HUES64 (cell line): ENCODE measurements at regions not wholly inside any gene's neighbourhood (a gene's known extent, or its start where the extent isn't known, plus 50 kb on each side); places are given as distances from the start of the nearest gene placed in this dataset.

Experiments
- H3K27ac ChIP-seq: 2 replicates; pipeline ENCODE4 v1.7.0; 2013; ENCODE audit warnings: low read depth, low read length, inconsistent platforms
- H3K27me3 ChIP-seq: 2 replicates; pipeline ENCODE4 v1.6.1; 2013; ENCODE audit warnings: mild to moderate bottlenecking, low read length; ENCODE audit not compliant: insufficient read depth
- H3K36me3 ChIP-seq: 2 replicates; pipeline ENCODE4 v1.6.1; 2013; ENCODE audit warnings: mild to moderate bottlenecking, low read length; ENCODE audit not compliant: insufficient read depth
- H3K4me1 ChIP-seq: 2 replicates; pipeline ENCODE4 v1.6.1; 2013; ENCODE audit warnings: mild to moderate bottlenecking, low read length, moderate library complexity; ENCODE audit not compliant: insufficient read depth
- H3K4me3 ChIP-seq: 2 replicates; pipeline ENCODE4 v1.5.1; 2013; ENCODE audit warnings: mild to moderate bottlenecking, low read length, moderate library complexity
- H3K9ac ChIP-seq: 2 replicates; pipeline ENCODE4 v1.6.1; 2013; ENCODE audit warnings: mild to moderate bottlenecking, low read depth, low read length
- H3K9me3 ChIP-seq: 2 replicates; pipeline ENCODE4 v1.6.1; 2013; ENCODE audit warnings: low read depth, low read length; ENCODE audit not compliant: insufficient read depth
- WGBS: fragments of 150-250, 120-280 bp; methylation state at CpG from one replicate; pipeline ENCODE4 v1.1.7; 2013; ENCODE audit warnings: missing lambda C conversion rate; 5-methylcytosine and 5-hydroxymethylcytosine counted together

DNA sequence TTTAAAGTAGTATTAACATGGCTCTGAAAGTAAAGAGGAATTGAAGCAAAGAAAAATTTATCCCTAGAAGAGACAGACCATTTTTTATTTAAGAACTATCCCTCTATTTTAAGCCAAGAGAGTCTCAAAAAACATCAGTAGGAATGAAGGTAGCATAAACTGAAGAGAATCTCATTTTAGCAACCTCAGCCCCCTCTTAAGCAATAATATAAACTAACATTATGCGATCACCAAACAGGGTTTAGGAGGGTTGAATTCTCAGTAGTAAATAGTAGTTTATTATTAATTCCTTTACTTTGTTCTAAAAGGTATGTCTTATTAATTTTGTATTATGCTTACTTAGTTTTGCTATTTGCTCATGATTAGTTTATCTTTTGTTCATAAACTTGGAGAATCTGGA lies 287.4 kb downstream of the CDK5RAP2 start:
- WGBS: no CpG with 5 or more reads among the region's 1 CpG
- Histone ChIP-seq H3K9ac (no peak overlapping the region), H3K36me3 (no peaks in the 10 kb centered on the region), H3K27ac (no peak overlapping the region), H3K4me3 (no peak overlapping the region), H3K27me3 (no peaks in the 10 kb centered on the region), H3K9me3 (no peaks in the 10 kb centered on the region), H3K4me1 (no peaks in the 10 kb centered on the region)

DNA sequence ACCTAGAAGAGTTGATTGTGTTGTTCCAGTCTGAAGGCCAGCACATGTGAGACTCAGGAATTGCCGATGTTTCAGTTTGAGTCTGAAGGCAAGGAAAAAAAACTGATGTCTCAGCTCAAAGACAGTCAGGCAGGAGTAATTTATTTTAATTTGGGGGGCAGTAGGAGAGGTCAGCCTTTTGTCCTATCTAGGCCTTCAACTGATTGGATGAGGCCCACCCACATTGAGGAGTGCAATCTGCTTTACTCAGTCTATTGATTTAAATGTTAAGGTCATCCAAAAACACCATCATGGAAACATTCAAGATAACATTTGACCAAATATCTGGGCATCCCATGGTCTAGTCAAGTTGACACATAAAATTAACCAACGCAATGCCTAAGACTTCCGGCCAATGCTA lies 288.9 kb downstream of the CDK5RAP2 start:
- no peaks in the 10 kb centered on the region for H3K36me3 ChIP-seq
- H3K27ac ChIP-seq: no peak overlapping the region
- no peaks in the 10 kb centered on the region for H3K9me3 ChIP-seq
- H3K9ac ChIP-seq: no peak overlapping the region
- 93% methylated on average over 3 of the region's 3 CpGs for WGBS
- H3K27me3 ChIP-seq: no peaks in the 10 kb centered on the region
- no peak overlapping the region for H3K4me3 ChIP-seq
- H3K4me1 ChIP-seq: no peaks in the 10 kb centered on the region

DNA sequence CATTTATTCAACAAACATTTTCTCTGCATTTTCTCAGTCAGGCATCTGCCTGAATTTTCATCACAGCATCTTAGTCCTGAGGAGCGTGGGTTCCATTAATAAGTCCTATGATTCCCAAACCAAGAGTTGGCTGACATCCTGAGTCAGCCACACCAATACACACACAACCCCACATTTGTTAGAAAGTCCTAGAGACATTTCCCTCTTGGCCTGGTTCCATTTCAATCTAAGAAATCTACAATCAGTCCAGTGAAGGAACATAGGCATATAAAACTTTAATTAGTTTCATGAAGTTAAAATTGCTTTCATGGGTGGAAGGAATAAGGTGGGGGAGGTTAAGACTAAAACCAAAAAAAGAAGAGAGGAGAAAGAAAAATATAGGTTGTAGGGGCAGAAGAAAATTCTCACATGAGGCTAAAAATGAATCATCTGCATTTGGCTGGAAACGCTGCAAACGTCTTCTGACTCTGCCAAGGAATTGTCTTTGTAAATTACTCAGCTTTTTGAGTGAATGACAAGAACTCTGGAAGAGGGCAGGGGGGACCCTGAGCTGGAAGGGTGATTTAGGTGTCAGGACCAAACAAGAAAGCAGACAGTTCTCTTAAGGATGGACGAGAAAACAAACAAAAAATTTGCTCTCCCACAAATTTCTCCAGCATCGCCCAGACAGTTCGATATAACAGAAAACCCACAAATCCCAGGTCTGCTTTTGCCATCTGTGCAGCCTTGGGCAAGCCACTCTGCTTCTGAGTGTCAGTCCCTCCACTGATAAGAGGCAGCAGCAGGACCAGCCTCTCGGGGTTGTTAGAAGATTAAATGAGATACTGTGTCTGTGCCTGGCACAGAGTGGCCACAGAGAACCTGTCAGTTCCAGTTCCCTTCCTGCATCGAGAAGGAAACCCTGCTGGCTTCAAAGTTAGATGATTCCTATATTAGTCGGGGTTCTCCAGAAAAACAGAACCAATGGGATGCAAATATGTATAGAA lies 289.7 kb downstream of the CDK5RAP2 start:
- no peaks in the 10 kb centered on the region for H3K36me3 ChIP-seq
- H3K4me1 ChIP-seq: no peaks in the 10 kb centered on the region
- no peaks in the 10 kb centered on the region for H3K27me3 ChIP-seq
- H3K9me3 ChIP-seq: no peaks in the 10 kb centered on the region
- 89% methylated on average over 9 of the region's 9 CpGs for WGBS
- no peak overlapping the region for H3K9ac ChIP-seq
- H3K4me3 ChIP-seq: no peak overlapping the region
- no peak overlapping the region for H3K27ac ChIP-seq

DNA sequence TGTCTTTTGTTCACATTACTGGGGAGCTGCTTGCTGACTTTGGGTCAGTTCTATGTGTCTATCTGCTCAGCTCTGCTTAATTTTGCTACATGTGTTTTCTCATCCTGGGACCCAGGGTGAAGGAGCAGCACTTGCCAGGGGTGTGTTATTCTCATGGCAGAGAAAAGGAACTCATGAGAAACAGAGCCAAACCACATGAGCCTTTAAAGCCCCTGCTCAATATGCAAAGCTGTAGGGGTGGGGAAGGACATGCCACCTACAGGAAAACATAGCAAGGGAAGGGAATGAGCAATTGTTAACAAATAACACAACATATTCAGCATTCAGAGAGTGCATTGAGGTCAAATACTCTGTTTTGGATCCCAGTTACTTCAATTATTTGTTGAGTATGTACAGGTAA lies 290.9 kb downstream of the CDK5RAP2 start:
- no peak overlapping the region for H3K27ac ChIP-seq
- H3K27me3 ChIP-seq: no peaks in the 10 kb centered on the region
- no peaks in the 10 kb centered on the region for H3K9me3 ChIP-seq
- no peaks in the 10 kb centered on the region for H3K4me1 ChIP-seq
- H3K9ac ChIP-seq: no peak overlapping the region
- no peak overlapping the region for H3K4me3 ChIP-seq
- H3K36me3 ChIP-seq: no peaks in the 10 kb centered on the region

DNA sequence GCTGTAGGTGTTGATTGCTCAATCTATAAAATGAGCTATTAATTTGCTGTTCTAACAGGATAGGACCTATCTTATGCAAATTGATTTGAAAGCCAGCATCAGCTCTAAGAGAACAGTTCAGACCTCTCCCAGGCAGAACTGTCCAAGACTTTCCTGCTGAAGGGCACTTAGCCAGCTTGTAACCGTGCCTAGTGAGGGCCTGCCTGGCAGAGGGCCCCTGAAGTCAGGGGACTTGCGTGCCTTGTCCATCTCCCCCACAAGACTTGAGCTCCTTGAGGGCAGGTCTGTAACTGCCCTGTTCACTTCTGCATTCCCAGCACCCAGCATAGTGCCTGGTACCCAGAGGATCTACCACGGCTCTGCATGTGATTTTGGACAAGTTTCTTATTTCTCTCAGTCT lies 293.4 kb downstream of the CDK5RAP2 start:
- H3K27me3 ChIP-seq: no peaks in the 10 kb centered on the region
- no peak overlapping the region for H3K4me3 ChIP-seq
- no peaks in the 10 kb centered on the region for H3K36me3 ChIP-seq
- no peak overlapping the region for H3K27ac ChIP-seq
- 92% methylated on average over 3 of the region's 3 CpGs for WGBS
- H3K9me3 ChIP-seq: no peaks in the 10 kb centered on the region
- H3K9ac ChIP-seq: no peak overlapping the region
- H3K4me1 ChIP-seq: no peaks in the 10 kb centered on the region

DNA sequence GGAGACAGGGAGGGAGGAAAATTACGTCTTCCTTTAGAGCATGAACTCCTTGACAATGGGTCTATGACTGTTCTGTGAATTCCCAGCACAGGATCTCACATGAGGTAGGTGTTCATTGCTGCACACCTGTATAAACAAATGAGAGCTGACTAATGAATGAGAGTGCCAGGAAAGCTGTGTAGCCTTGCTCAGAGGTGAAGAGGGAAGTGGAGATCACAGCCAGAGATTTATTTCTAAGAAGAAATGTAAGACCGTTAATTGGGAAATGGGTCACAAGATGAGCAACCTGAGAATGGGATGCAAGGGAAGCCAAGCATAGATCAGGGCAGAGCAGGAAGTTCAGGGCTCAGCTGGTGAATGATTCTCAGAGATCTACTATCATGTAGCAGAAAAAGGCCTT lies 295.1 kb downstream of the CDK5RAP2 start:
- Histone ChIP-seq H3K9me3 (no peaks in the 10 kb centered on the region), H3K4me1 (no peaks in the 10 kb centered on the region), H3K27ac (no peak overlapping the region), H3K9ac (no peak overlapping the region), H3K4me3 (no peak overlapping the region), H3K36me3 (no peaks in the 10 kb centered on the region), H3K27me3 (no peaks in the 10 kb centered on the region)
- WGBS: 91% methylated on average over 2 of the region's 2 CpGs

DNA sequence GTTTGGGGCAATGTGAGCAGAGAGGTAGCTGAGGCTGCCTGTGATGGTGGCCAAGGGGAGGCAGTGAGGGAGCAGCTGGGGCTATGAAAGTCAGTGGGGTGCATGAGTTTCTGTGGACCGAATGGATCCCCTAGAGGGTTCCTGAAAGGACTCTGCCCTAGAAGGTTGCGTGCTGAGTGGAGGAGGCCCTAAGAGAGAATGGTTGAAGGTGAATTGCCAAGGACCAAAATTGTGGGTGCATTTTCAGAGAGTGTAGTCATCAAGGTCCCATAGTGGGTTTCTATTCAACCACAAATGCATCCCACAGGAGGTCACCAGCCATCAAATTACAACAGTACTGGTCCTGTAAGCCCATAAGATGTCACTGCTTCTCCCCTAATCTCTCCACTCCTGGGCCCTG lies 298.3 kb downstream of the CDK5RAP2 start:
- Histone ChIP-seq H3K9me3 (no peaks in the 10 kb centered on the region), H3K27me3 (no peaks in the 10 kb centered on the region), H3K4me3 (no peak overlapping the region), H3K27ac (no peak overlapping the region), H3K36me3 (no peaks in the 10 kb centered on the region), H3K4me1 (no peaks in the 10 kb centered on the region), H3K9ac (no peak overlapping the region)
- WGBS: 87% methylated on average over 2 of the region's 2 CpGs

DNA sequence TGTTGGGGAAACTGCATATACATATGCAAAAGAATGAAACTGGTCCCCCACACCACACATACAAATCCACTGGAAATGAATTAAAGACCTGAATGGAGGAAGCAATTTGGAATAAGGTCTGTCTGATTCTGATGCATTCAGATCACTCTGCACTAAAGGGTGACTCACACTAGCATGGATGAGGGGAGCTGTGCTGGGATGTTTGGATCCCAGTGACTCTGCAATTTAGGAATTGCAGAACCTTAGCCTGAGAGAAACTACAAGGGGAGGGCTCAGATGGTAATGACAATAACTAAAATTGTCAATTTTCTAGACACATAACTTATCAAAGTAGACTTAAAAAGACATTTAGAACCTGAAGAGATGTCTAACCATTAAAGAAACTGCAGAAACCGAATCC lies 312.0 kb downstream of the CDK5RAP2 start:
- no peaks in the 10 kb centered on the region for H3K36me3 ChIP-seq
- H3K4me3 ChIP-seq: no peak overlapping the region
- no peaks in the 10 kb centered on the region for H3K4me1 ChIP-seq
- H3K9ac ChIP-seq: no peak overlapping the region
- WGBS: 85% methylated on average over 1 of the region's 1 CpG
- no peaks in the 10 kb centered on the region for H3K9me3 ChIP-seq
- H3K27me3 ChIP-seq: no peaks in the 10 kb centered on the region
- H3K27ac ChIP-seq: no peak overlapping the region

DNA sequence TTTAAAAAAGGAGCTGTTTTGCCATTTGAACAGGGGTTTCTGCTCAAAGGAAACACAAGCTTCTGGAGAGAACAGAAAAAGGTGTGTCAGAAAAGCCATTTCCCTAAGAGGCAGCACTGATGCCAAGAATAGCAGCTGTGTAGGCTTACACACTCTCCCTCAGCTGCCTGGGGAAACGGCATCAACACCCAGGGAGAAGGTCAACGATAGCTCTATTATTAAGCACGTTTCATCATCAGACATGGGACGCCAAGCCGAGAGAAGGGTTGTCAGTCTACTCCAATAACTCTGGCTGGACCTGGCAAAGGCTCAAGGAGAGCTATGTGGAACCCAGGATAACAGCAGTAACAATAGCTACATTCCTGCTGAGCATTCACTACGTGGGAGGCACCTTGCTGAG lies 314.2 kb downstream of the CDK5RAP2 start:
- Histone ChIP-seq H3K27me3 (no peaks in the 10 kb centered on the region), H3K27ac (no peak overlapping the region), H3K9ac (no peak overlapping the region), H3K9me3 (no peaks in the 10 kb centered on the region), H3K4me1 (no peaks in the 10 kb centered on the region), H3K4me3 (no peak overlapping the region), H3K36me3 (no peaks in the 10 kb centered on the region)
- WGBS: 75% methylated on average over 6 of the region's 6 CpGs

DNA sequence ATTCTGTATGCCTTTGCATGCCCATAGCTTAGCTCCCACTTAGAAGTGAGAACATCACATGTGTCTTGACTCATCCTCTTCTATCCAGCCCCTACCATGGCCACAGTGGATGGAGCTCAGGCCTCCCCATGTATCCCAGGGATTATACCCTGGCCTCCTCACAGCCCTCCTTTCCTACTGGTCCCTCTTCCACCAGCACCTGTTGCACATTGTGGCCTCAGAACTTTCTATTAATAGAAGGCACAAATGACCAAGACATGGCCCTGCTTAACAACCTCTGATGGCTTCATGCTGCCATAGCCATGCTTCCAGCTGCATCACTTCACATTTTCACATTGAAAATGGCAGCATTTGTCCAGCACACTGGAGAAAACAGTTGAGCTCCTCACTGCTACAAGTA lies 315.4 kb downstream of the CDK5RAP2 start:
- Histone ChIP-seq H3K9ac (no peak overlapping the region), H3K9me3 (no peaks in the 10 kb centered on the region), H3K4me3 (no peak overlapping the region), H3K4me1 (no peaks in the 10 kb centered on the region), H3K27ac (no peak overlapping the region), H3K36me3 (no peaks in the 10 kb centered on the region), H3K27me3 (no peaks in the 10 kb centered on the region)

DNA sequence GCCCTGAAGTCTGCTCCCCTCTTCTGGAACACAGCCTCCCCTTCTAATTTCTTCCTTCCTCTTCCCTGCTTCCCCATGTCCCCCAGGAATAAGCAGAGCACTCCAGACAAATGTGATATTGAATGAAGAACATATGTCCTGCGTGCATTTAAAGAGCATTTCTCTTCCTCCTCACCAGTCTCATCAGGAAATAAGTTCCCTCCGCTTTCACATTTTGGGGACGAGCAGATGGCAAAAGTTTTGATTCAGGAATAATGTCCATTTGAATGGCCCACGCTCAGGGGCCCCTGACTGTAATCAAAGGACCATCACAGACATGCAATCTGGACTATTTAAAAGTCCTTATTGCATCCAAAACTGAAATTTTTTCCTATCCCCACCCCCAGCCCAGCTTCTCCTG lies 316.1 kb downstream of the CDK5RAP2 start:
- Histone ChIP-seq H3K4me1 (no peaks in the 10 kb centered on the region), H3K9ac (no peak overlapping the region), H3K9me3 (no peaks in the 10 kb centered on the region), H3K36me3 (no peaks in the 10 kb centered on the region), H3K27me3 (no peaks in the 10 kb centered on the region), H3K4me3 (no peak overlapping the region), H3K27ac (no peak overlapping the region)
- 90% methylated on average over 4 of the region's 4 CpGs for WGBS

DNA sequence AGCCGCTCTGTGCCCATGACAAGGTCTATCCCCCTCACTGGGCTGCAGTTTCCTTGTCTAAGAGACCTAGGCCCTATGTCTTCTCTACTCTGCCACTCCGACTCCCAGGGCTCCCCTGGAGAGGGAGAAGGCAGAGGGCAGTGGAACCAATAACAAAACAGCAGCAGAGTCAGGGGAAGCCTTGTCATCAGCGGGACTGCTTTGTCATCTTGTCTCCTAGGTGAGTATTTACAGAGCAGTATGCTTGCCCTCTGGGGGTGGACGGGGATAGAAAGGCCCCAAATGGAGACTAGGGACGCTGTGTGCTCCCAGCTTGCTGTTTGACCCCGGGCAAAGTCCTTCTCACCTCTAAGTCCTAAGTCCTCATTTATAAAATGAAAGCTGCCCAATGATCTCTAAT lies 318.5 kb downstream of the CDK5RAP2 start:
- no peak overlapping the region for H3K27ac ChIP-seq
- 90% methylated on average over 6 of the region's 6 CpGs for WGBS
- no peak overlapping the region for H3K4me3 ChIP-seq
- no peaks in the 10 kb centered on the region for H3K27me3 ChIP-seq
- no peak overlapping the region for H3K9ac ChIP-seq
- H3K9me3 ChIP-seq: no peaks in the 10 kb centered on the region
- no peaks in the 10 kb centered on the region for H3K36me3 ChIP-seq
- H3K4me1 ChIP-seq: no peaks in the 10 kb centered on the region
